ENCODE measurements at regions not wholly inside any gene's neighbourhood (a gene's known extent, or its start where the extent isn't known, plus 50 kb on each side); places are given as distances from the start of the nearest gene placed in this dataset.

DNA sequence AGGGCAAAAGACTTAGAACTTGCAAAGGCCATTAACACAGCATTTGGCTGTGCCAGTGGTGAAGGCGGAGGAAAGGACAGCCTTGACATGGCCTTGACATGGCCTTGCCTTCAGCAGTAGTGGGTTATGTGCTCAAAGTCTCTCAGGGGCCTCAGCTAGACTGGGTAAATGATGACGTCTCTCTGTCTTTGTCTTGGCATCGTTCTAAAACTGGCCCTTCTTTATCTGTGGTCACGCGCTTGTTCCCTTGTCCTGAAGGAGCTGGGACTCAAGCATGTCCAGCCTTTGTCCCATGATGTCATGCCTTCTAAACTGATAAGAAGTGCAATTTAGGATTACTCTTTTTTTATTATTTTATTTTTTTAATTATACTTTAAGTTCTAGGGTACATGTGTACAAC lies 88.7 kb upstream of the ATP10B start:
- DNase-seq = no peak
- ChIA-PET POLR2A (no interaction called here), CTCF (no interaction called here)
- H3K27me3 Mint-ChIP-seq = no peaks in the 10 kb centered on the region
- no peak overlapping the region for H3K27ac Mint-ChIP-seq
- no peaks in the 10 kb centered on the region for H3K36me3 Mint-ChIP-seq (ENCODE audit: low read depth)
- H3K4me3 Mint-ChIP-seq = no peak overlapping the region
- H3K9me3 Mint-ChIP-seq = no peaks in the 10 kb centered on the region
- H3K4me1 Mint-ChIP-seq = no peaks in the 10 kb centered on the region

DNA sequence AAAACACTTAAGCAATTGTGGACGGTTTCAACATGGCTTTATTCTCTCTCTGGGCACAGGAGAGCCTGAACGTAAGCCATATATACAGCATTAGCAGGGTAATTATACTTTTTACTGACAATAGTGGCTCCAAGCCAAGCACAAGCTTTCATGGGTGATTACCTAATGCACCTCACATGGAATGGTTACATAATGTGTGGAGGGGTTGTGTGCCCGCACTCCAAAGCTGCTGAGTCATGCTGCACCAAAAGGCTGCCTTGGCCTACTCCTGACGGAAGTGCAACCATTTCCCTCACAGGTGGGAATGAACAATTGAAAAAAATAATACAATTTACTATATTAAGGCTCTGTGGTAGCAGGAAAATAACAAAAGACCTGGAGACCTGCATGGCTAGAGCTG lies 86.5 kb upstream of the ATP10B start:
- Mint-ChIP-seq H3K4me1 (no peaks in the 10 kb centered on the region), H3K4me3 (no peak overlapping the region), H3K9me3 (peaks cover 2% of the 10 kb centered on the region), H3K27me3 (no peaks in the 10 kb centered on the region), H3K27ac (no peak overlapping the region), H3K36me3 (ENCODE audit: low read depth) (no peaks in the 10 kb centered on the region)
- POLR2A ChIA-PET = no interaction called here
- no peak for DNase-seq
- CTCF ChIA-PET = no interaction called here

DNA sequence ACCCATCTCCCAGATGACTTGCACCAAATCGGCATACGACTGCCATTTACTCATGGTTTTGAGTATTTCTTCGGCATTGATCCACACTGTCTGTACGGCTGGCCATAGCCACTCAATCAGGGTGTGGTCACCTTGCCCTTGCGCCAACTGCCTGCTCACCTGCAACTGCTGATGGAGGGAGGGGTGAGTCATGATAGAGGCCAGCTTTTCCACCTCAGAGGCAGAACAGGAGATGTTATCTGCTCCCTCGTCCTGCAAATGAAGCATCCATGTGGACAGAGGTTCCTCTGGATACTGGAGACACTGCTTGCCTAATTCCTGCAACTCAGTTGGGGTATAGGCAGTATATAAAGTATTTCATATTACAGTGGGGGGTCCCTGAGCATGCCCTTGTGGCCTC lies 85.6 kb upstream of the ATP10B start:
- Mint-ChIP-seq H3K4me3 (no peak overlapping the region), H3K27ac (no peak overlapping the region), H3K36me3 (ENCODE audit: low read depth) (no peaks in the 10 kb centered on the region), H3K27me3 (no peaks in the 10 kb centered on the region), H3K4me1 (no peaks in the 10 kb centered on the region), H3K9me3 (peaks cover 2% of the 10 kb centered on the region)
- ChIA-PET POLR2A (no interaction called here), CTCF (no interaction called here)
- no peak for DNase-seq

DNA sequence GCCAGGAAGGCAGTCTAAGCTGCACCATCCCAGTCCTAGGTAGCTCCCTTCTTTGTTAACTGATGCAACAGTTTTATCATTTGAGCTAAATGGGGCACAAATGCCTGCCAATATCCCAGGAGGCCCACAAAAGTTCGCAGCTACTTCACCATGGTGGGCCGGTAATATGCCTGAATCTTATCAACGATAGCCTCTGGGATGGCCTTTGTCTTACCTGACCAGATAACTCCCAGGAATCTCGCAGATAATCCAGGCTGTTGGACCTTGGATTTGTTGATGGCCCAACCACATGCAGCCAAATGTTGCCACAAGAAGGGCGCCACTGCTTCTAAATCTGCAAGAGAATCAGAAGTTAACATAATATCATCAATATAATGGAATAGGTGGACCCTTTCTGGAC lies 83.8 kb upstream of the ATP10B start:
- ChIA-PET POLR2A (no interaction called here), CTCF (interaction anchor here (1.2 kb wide), 1 partner anchor 11 kb away, joined by 3 read pairs; no protein-coding TSS in a partner anchor)
- Mint-ChIP-seq H3K36me3 (ENCODE audit: low read depth) (no peaks in the 10 kb centered on the region), H3K27ac (no peak overlapping the region), H3K4me3 (no peak overlapping the region), H3K4me1 (no peaks in the 10 kb centered on the region), H3K9me3 (peaks cover 2% of the 10 kb centered on the region), H3K27me3 (no peaks in the 10 kb centered on the region)
- no peak for DNase-seq

DNA sequence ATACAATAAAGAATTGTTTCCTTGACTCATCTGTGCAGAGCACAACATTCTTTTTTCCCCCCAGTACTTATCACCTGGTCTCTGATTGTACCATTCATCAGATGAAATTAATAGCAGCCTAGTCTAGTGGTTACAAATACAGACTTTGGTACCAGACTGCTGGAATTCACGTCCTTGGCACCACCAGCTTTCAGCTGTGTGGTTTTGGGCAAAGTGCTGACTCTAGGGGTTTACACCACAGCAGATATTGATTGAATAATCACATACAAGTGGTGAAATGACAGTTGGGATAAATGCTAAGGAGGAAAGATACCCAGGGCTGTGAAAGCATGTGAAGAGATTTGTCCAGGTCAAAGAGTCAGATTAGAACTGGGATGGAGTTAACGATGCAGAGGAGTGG lies 79.3 kb upstream of the ATP10B start:
- DNase-seq = no peak
- ChIA-PET CTCF (no interaction called here), POLR2A (no interaction called here)
- H3K9me3 Mint-ChIP-seq = peaks cover 2% of the 10 kb centered on the region
- no peaks in the 10 kb centered on the region for H3K4me1 Mint-ChIP-seq
- no peaks in the 10 kb centered on the region for H3K36me3 Mint-ChIP-seq (ENCODE audit: low read depth)
- no peaks in the 10 kb centered on the region for H3K27me3 Mint-ChIP-seq
- no peak overlapping the region for H3K4me3 Mint-ChIP-seq
- no peak overlapping the region for H3K27ac Mint-ChIP-seq

DNA sequence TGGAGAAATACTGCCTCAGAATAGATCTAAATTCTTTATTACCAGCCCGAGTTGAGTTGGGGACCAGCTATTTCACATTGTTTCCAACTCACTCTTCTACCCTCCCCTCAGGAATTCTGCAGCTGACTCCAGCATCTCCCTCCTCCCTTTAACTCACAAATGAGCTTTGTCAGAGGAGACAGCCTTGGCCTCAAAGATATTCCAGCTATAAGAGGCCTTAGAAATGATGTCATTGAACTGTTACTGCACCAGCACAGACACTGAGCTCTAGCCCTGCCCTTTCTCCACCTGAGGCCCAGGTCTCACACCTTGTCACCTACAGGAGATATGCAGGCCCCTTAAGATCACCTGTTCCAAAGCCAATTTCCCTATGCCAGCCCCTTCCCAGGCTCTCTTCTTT lies 78.4 kb upstream of the ATP10B start:
- CTCF ChIA-PET = no interaction called here
- no peak overlapping the region for H3K27ac Mint-ChIP-seq
- POLR2A ChIA-PET = no interaction called here
- no peak for DNase-seq
- no peak overlapping the region for H3K4me3 Mint-ChIP-seq
- no peaks in the 10 kb centered on the region for H3K36me3 Mint-ChIP-seq (ENCODE audit: low read depth)
- H3K27me3 Mint-ChIP-seq = no peaks in the 10 kb centered on the region
- H3K4me1 Mint-ChIP-seq = no peaks in the 10 kb centered on the region
- peaks cover 2% of the 10 kb centered on the region for H3K9me3 Mint-ChIP-seq

DNA sequence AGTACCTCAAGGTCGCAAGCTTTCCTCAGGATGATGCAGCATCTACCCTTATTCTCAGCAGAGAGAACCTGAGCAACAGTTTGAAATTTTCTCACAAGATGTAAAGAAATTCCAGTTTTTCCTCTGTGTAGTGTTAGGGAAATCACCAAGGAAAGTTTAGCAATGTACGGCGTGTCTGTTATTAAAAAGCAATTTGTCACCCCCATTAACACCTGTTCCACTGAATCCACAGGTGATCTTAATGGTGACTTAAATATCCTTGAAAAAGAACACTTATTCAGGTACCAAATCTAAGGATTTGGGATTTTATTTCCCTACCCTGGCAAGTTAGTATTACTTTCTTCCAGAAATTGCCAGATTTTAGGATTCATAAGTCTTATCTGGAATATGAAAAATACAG lies 77.9 kb upstream of the ATP10B start:
- no peak overlapping the region for H3K27ac Mint-ChIP-seq
- DNase-seq = no peak
- POLR2A ChIA-PET = no interaction called here
- CTCF ChIA-PET = no interaction called here
- no peaks in the 10 kb centered on the region for H3K4me1 Mint-ChIP-seq
- peaks cover 2% of the 10 kb centered on the region for H3K9me3 Mint-ChIP-seq
- no peak overlapping the region for H3K4me3 Mint-ChIP-seq
- no peaks in the 10 kb centered on the region for H3K27me3 Mint-ChIP-seq
- no peaks in the 10 kb centered on the region for H3K36me3 Mint-ChIP-seq (ENCODE audit: low read depth)

DNA sequence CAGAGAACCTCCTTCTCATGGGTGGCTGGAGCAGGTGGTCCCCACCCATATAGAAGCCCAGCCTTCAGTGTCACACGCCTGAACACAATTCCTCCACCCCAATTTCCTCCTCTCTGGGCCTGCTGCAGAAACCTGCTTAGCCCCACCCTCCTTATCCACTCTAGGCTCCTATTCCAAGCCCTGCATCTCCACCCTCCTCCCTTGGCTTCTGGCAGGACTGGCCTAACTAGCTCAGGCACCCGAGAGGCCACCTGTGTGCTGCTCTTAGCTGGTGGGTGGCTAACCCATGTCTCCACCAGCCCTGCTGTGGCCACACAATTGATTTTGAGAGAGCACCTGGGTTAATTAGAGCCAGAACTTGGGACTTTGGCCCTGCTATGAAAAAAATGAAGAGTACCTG lies 77.3 kb upstream of the ATP10B start:
- Mint-ChIP-seq H3K27ac (no peak overlapping the region), H3K4me1 (no peaks in the 10 kb centered on the region), H3K4me3 (no peak overlapping the region), H3K9me3 (no peaks in the 10 kb centered on the region), H3K36me3 (ENCODE audit: low read depth) (no peaks in the 10 kb centered on the region), H3K27me3 (no peaks in the 10 kb centered on the region)
- no peak for DNase-seq
- CTCF ChIA-PET = no interaction called here
- POLR2A ChIA-PET = no interaction called here

DNA sequence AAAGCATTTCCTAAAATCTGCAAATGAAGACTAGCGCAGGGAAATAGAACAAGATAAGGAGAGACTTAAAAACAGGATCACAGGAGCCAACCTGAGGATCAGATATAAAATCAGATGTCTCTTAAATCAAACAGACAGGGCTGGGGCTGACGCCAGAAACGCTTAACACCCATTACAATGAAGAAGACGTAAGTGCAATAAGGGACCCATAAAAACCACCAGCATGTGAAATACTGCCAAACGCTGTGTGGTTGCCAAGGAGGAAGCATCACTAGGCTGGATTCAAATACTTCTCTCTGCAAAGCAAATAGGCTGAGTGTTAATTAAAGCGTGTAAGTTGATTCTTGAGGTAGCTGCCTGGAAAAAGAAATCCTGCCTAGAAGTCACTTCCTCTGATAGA lies 74.4 kb upstream of the ATP10B start:
- Mint-ChIP-seq H3K4me1 (no peaks in the 10 kb centered on the region), H3K27me3 (no peaks in the 10 kb centered on the region), H3K27ac (no peak overlapping the region), H3K36me3 (ENCODE audit: low read depth) (no peaks in the 10 kb centered on the region), H3K9me3 (no peaks in the 10 kb centered on the region), H3K4me3 (no peak overlapping the region)
- POLR2A ChIA-PET = no interaction called here
- no peak for DNase-seq
- CTCF ChIA-PET = no interaction called here

DNA sequence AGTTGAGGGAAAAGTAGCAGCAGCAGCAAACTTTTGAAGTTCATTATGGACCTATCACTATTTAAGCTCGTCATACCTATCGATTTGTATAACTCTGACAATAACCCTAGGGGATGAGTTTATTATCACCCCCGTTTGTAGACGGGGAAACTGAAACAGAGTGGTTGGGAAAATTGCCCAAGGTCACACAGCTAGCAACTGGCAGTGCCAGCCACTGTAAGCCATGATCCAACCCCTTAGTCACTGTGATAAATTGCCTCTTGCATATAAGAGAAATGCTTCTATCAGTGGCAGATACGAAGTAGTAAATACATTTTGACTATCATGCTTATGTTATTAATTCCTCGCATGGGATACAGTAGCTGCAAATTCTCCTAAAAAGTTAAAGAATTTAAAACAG lies 73.3 kb upstream of the ATP10B start:
- CTCF ChIA-PET = interaction anchor here (1.0 kb wide), 1 partner anchor 10 kb away, joined by 3 read pairs; no protein-coding TSS in a partner anchor
- H3K4me3 Mint-ChIP-seq = no peak overlapping the region

DNA sequence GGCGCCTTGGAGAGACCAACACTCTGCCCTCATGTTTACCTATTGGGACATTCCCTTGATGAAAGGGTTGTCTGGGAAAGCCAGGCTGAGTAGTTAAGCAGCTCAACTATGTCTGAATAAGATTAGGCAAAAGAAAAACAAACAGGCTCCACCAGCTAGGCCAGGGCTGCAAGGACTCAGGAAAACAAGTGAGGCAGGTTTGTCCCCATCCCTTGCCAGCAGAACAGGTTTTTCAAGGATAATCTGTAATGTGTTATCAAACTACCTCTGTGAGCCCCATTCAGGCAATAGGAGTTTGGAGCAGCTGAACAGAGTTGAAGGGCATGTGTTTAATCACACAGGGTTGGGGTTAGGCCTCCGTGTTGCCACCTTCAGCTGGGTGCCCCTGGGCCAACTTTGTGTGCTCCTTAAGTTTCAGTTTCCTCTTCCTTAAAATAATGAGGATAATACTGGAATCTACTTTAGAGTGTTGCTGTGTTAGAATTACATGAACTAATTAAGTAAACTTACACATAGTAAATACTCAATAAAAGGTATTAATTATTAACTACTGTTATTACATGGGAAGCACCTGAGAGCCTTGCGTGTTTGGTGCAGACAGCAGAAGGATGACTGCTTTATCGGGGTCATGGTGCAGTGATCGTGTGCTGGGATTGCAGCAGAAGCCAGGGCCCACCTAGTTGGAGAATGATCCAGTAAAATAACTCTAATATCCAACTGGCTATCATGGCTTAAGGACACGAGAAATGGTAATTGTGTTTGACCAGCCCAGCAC lies 72.1 kb upstream of the ATP10B start:
- POLR2A ChIA-PET = no interaction called here
- no peaks in the 10 kb centered on the region for H3K4me1 Mint-ChIP-seq
- no peak for DNase-seq
- no peaks in the 10 kb centered on the region for H3K9me3 Mint-ChIP-seq
- no peak overlapping the region for H3K27ac Mint-ChIP-seq
- no peaks in the 10 kb centered on the region for H3K27me3 Mint-ChIP-seq
- no peak overlapping the region for H3K4me3 Mint-ChIP-seq
- CTCF ChIA-PET = no interaction called here
- no peaks in the 10 kb centered on the region for H3K36me3 Mint-ChIP-seq (ENCODE audit: low read depth)

More for the DNA sequence above, 73.3 kb upstream of the ATP10B start:
- H3K27me3 Mint-ChIP-seq = no peaks in the 10 kb centered on the region
- no peaks in the 10 kb centered on the region for H3K36me3 Mint-ChIP-seq (ENCODE audit: low read depth)
- H3K27ac Mint-ChIP-seq = no peak overlapping the region
- DNase-seq = no peak
- H3K9me3 Mint-ChIP-seq = no peaks in the 10 kb centered on the region
- POLR2A ChIA-PET = no interaction called here
- H3K4me1 Mint-ChIP-seq = no peaks in the 10 kb centered on the region

DNA sequence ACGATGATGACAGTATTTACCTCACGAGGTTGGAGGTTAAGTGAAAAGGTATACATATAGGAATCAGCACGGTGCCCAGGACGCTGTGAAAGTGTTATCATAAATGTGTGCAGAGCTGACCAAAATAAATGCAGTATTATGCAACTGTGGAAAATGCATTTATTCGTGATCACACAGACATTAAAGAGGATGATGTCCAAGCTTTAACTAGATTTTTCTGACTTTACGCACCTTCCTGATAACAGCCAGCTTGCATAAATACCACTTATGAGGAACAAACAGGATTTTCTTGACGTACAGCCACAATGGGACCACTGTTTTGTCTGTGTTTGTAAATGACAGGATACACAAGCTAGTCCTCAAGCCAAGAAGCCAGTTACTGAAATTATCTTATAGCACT lies 71.4 kb upstream of the ATP10B start:
- Mint-ChIP-seq H3K27ac (no peak overlapping the region), H3K27me3 (no peaks in the 10 kb centered on the region), H3K4me3 (no peak overlapping the region), H3K36me3 (ENCODE audit: low read depth) (no peaks in the 10 kb centered on the region), H3K9me3 (no peaks in the 10 kb centered on the region), H3K4me1 (no peaks in the 10 kb centered on the region)
- CTCF ChIA-PET = no interaction called here
- POLR2A ChIA-PET = no interaction called here
- DNase-seq = no peak

DNA sequence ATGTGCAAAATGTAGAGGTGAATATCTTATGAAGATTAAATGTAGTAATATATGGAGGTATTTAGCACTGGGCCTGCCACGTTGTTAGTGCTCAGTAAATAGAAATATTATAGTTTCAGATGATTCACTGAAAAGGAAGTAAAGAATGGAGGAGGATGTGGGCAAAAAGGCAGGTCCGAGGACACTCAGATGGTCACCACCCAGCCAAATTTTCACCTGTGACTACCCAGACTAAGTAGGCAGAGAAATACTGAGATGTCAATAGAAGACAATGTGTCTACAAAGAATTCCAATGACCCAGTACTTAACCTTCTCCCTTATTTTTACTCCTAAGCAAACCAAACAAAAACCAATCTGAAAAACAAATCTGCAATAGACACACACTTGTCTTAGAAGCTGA lies 70.3 kb upstream of the ATP10B start:
- H3K36me3 Mint-ChIP-seq (ENCODE audit: low read depth) = no peaks in the 10 kb centered on the region
- no peak for DNase-seq
- ChIA-PET CTCF (no interaction called here), POLR2A (no interaction called here)
- H3K4me1 Mint-ChIP-seq = no peaks in the 10 kb centered on the region
- H3K4me3 Mint-ChIP-seq = no peak overlapping the region
- H3K27me3 Mint-ChIP-seq = no peaks in the 10 kb centered on the region
- H3K9me3 Mint-ChIP-seq = no peaks in the 10 kb centered on the region
- H3K27ac Mint-ChIP-seq = no peak overlapping the region

DNA sequence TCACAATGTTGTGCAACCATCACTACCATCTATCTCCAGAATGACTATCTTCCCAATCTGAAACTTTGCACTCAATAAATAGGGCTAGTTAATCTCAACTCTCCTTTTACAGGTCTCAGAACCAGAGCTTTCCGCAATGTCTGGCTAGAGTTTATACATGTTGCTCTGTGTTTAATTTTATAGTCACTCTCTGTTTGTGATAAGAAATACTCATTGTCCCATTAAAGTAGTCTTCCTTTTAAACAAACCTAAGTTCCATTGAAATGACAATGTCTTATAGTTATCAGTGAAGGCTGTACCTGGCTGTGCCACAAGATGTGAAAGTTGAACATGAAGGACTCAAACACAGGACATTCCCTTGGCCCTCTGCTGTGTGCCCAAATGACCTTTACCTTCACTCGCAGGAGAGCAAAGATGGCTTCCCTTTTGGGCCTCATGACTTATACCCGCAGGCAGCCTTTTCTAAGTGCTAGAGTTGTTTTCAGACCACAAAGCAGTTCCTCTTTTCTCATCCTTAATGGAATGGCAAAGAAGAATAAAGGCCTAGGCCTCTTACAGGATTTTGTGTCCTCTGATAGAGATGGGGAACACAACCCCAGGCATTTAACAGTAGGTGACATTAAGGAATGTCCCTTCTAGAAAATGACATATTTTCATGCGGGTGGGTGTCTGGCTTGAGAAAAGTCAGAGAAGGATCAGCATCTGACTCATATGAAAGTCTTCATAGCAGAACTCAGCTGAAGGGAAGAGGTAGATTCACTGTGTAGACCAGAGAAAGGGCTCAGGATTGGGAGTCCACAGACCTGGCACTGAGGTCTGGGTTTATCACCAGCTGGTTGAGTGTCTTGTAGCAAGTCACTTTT lies 69.6 kb upstream of the ATP10B start:
- no peak overlapping the region for H3K4me3 Mint-ChIP-seq
- H3K36me3 Mint-ChIP-seq (ENCODE audit: low read depth) = no peaks in the 10 kb centered on the region
- no peaks in the 10 kb centered on the region for H3K27me3 Mint-ChIP-seq
- POLR2A ChIA-PET = no interaction called here
- no peak for DNase-seq
- no peaks in the 10 kb centered on the region for H3K4me1 Mint-ChIP-seq
- H3K9me3 Mint-ChIP-seq = no peaks in the 10 kb centered on the region
- CTCF ChIA-PET = no interaction called here
- no peak overlapping the region for H3K27ac Mint-ChIP-seq

Data from activated CD4-positive, alpha-beta memory T cell treated with anti-CD3 and anti-CD28 coated beads, Interleukin-2, amount 10 ng/mL, durations not matched to agents 7 days and 5 days (primary cell).